Activated naive CD8-positive, alpha-beta T cell treated with anti-CD3 and anti-CD28 coated beads for 36 hours (primary cell): ENCODE measurements at regions not wholly inside any gene's neighbourhood (a gene's known extent, or its start where the extent isn't known, plus 50 kb on each side); places are given as distances from the start of the nearest gene placed in this dataset.

Experiments used
- DNase-seq: peaks from one replicate; pipeline ENCODE4 v3.0.0; 2021
- H3K27ac Mint-ChIP-seq: one replicate; pipeline ENCODE4 v1.8.0; 2022; ENCODE audit warnings: mild to moderate bottlenecking, moderate library complexity, mixed read lengths
- H3K27me3 Mint-ChIP-seq: one replicate; pipeline ENCODE4 v1.8.0; 2022; ENCODE audit warnings: mild to moderate bottlenecking, mixed read lengths
- H3K36me3 Mint-ChIP-seq: one replicate; pipeline ENCODE4 v1.8.0; 2021; ENCODE audit warnings: mild to moderate bottlenecking, mixed read lengths
- H3K4me1 Mint-ChIP-seq: one replicate; pipeline ENCODE4 v1.8.0; 2021; ENCODE audit warnings: mixed read lengths
- H3K4me3 Mint-ChIP-seq: one replicate; pipeline ENCODE4 v1.8.0; 2022; ENCODE audit warnings: mild to moderate bottlenecking, moderate library complexity, mixed read lengths
- H3K9me3 Mint-ChIP-seq: one replicate; pipeline ENCODE4 v1.8.0; 2022; ENCODE audit warnings: mixed read lengths

DNA sequence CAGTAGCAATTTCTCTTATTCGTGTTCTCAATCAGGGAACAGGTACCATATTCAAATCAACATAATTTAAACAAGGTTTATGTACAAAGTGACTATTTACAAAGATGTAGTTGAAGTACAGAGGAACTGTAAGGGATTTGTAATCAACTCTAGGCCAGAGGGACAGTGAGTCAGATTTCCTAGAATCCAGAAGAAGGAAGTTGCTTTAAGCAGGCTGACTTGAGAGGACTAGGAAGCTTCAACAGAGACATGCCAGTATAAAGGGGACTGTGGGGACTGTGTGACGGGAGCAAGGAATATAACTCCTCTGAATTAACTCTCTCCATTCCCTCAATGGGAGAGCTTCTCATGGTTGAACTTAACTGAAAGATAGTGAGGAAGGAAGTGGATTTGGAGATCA lies 427.4 kb upstream of the JAG1 start:
- Mint-ChIP-seq H3K27ac (no peak overlapping the region), H3K4me3 (no peak overlapping the region), H3K4me1 (no peaks in the 10 kb centered on the region), H3K9me3 (peaks cover 5% of the 10 kb centered on the region), H3K27me3 (no peaks in the 10 kb centered on the region), H3K36me3 (no peaks in the 10 kb centered on the region)
- DNase-seq, result no peak

DNA sequence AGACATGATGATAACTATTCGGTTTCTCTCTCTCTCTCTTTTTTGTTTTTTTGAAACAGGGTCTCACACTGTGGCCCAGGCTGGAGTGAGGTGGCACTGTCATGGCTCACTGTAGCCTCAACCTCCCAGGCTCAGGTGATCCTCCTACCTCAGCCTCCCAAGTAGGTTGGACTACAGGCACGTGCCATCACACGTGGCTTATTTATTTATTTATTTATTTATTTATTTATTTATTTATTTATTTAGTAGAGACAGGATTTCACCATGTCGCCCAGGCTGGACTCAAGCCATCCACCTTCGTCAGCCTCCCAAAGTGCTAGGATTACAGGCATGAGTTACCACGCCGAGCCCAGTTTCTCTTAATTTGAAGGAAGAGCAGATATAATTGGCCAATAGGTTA lies 427.9 kb upstream of the JAG1 start:
- DNase-seq, result no peak
- no peaks in the 10 kb centered on the region for H3K4me1 Mint-ChIP-seq
- no peak overlapping the region for H3K4me3 Mint-ChIP-seq
- no peaks in the 10 kb centered on the region for H3K36me3 Mint-ChIP-seq
- H3K27me3 Mint-ChIP-seq, result no peaks in the 10 kb centered on the region
- peaks cover 4% of the 10 kb centered on the region for H3K9me3 Mint-ChIP-seq
- no peak overlapping the region for H3K27ac Mint-ChIP-seq

DNA sequence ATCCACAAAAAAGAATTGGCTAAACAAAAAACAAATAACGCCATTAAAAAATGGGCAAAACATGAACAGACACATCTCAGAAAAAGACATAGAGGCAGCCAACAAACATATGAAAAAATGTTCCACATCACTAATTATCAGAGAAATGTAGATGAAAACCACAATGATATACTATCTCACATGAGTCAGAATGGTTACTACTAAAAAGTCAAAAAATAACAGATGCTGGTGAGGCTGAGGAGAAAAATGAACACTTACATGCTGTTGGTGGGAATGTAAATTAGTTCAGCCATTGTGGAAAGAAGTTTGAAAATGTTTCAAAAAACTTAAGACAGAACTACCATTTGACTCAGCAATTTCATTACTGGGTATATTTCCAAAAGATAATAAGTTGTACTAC lies 430.1 kb upstream of the JAG1 start:
- Mint-ChIP-seq H3K36me3 (no peaks in the 10 kb centered on the region), H3K9me3 (peaks cover 4% of the 10 kb centered on the region), H3K4me3 (no peak overlapping the region), H3K27ac (no peak overlapping the region), H3K4me1 (no peaks in the 10 kb centered on the region), H3K27me3 (no peaks in the 10 kb centered on the region)
- DNase-seq, result no peak

DNA sequence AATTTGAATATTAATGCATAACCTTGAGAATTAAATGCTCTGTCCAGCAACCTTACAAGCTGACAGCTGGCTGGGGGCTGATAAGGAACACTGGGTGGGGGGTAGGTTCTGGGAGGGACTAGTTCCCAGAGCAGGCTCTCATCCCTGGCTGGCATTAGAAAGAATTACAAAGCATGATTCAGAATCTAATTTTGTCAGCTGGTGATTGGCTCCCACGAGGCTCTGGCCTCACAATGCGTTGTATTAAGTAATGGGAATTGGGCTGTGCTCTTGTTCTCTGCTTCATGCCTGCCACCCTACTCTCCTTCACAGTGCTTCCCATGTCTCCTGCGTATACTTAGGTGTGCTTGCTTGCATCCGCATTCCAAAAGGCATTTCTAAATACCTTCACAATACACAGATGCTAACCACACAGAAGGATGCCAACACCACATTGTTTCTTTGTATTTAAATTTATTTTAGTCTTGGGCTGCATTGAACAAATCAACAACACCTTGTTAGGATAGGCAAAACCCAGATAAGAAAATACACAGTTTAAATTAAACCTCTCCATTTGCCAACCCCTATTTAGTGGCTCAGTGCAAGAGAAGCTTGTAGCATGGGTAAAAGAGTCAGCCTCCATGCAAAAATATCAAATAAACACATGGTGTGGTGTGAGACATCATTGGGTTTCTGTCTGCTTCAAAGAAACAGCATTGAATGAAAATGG lies 434.5 kb upstream of the JAG1 start:
- no peak overlapping the region for H3K27ac Mint-ChIP-seq
- H3K27me3 Mint-ChIP-seq, result no peaks in the 10 kb centered on the region
- no peak overlapping the region for H3K4me3 Mint-ChIP-seq
- peaks cover under 1% of the 10 kb centered on the region for H3K9me3 Mint-ChIP-seq
- no peak for DNase-seq
- H3K36me3 Mint-ChIP-seq, result no peaks in the 10 kb centered on the region
- H3K4me1 Mint-ChIP-seq, result no peaks in the 10 kb centered on the region

DNA sequence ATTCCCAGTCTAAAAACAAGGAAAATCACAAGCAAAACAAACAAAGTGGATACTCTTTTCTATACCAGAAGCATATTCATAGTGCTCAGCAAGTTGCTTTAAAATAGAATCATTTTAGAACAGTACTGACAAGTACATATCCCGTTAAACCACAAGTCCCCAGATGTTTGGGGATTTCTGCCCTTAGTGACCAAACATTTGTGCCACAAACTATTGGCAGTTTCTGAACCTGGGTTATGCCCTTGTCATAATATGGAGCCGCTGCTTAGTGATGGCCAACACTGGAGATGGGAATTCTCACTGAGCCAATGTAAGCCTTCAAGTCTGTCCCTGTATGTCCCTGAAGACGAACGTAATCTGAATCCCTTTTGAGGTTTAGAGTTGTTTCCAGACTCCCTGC lies 436.7 kb upstream of the JAG1 start:
- Mint-ChIP-seq H3K9me3 (no peaks in the 10 kb centered on the region), H3K4me3 (no peak overlapping the region), H3K27me3 (no peaks in the 10 kb centered on the region), H3K27ac (no peak overlapping the region), H3K4me1 (no peaks in the 10 kb centered on the region), H3K36me3 (no peaks in the 10 kb centered on the region)
- no peak for DNase-seq

DNA sequence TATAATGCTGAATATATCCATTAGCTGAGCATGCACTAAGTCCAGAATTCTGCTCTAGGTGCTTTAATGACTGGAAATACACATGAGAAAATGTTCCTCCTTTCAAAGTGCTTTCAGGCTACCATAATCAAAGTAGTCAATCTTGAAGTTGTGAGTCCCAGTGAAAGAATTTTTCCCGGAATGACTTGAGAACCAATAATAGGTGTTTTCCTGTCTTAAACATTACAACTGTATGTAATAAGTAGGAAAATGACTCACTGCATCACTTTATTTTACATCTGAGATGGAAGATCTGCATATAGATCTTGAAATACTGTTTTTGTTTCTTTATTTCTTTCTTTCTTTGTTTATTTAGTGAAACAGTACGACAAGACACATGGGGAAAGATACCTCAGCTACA lies 437.4 kb upstream of the JAG1 start:
- no peaks in the 10 kb centered on the region for H3K36me3 Mint-ChIP-seq
- DNase-seq, result no peak
- H3K27me3 Mint-ChIP-seq, result no peaks in the 10 kb centered on the region
- H3K4me1 Mint-ChIP-seq, result no peaks in the 10 kb centered on the region
- H3K27ac Mint-ChIP-seq, result no peak overlapping the region
- H3K9me3 Mint-ChIP-seq, result no peaks in the 10 kb centered on the region
- H3K4me3 Mint-ChIP-seq, result no peak overlapping the region

DNA sequence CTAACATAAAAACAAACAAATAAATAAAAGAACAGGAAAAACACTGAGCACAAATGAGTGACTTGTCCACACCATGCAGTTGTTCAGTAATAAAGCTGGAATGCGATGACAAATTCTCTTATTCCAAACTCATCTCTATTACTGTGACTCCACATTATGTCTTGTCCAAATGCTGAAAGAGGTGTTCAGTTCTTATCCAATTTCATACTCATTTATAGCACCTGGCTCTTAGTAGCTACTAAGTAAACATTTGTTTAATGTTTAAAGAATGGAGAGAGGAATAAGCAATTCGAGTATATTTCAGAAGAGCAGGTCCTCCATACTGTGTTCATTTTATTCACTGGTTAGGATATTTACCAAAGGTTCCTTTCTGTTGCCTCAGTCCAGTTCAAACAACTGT lies 439.0 kb upstream of the JAG1 start:
- Mint-ChIP-seq H3K9me3 (no peaks in the 10 kb centered on the region), H3K4me1 (no peaks in the 10 kb centered on the region), H3K27me3 (no peaks in the 10 kb centered on the region), H3K36me3 (no peaks in the 10 kb centered on the region), H3K4me3 (no peak overlapping the region), H3K27ac (no peak overlapping the region)
- no peak for DNase-seq

DNA sequence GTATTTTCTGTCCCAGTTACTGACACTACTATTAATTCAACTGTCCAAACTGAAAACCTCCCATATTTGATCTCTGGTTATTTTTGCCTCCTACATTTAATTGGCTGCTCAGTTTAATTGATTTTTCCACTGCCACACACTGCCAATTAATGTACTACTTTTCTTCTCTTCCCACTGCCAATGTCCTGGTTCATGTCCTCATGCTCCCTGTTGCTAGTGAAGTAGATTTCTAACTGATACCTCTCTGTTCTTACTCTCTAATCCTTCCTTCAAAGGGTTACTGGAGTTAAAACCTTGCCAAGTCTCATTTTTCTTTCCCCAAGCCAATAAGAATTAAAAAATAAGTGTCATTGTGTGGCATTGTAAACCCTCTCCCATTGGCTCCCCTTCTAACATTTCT lies 440.6 kb upstream of the JAG1 start:
- no peaks in the 10 kb centered on the region for H3K4me1 Mint-ChIP-seq
- no peaks in the 10 kb centered on the region for H3K36me3 Mint-ChIP-seq
- no peak for DNase-seq
- no peak overlapping the region for H3K4me3 Mint-ChIP-seq
- no peaks in the 10 kb centered on the region for H3K27me3 Mint-ChIP-seq
- no peaks in the 10 kb centered on the region for H3K9me3 Mint-ChIP-seq
- no peak overlapping the region for H3K27ac Mint-ChIP-seq

DNA sequence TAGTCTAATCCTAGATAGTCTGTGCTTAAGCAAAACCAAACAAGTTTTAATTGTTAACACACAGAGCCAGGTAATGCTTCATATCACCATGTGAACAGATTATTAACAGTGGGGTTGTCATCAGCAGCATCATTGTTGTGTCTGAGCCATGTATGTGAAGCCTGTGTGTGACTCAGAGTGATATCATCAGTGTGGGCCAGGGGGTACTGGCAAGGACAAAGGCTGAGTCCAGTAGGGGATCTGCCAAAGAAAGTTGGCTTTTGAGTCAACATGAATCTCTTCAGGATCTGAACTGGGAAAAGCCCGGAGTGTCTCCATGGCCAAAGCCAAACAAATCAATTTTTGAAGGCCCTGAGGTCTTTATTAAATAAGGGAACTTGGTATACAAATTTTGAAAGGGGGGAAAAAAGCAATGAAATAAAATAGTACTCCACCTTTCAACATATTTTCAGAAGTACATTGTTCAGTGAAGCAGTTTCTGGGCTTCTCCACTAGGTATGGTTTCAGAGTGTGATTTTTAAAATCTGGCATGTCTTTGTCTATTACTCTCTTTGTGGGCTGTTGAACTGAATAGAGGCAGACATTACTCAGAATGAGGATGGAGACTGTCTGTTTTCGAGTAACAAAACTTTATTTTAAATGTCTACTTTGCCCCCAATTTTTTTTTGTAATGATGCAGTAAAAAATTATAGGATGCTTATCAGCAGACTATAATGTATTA lies 444.2 kb upstream of the JAG1 start:
- no peaks in the 10 kb centered on the region for H3K4me1 Mint-ChIP-seq
- no peak overlapping the region for H3K4me3 Mint-ChIP-seq
- no peaks in the 10 kb centered on the region for H3K36me3 Mint-ChIP-seq
- no peak overlapping the region for H3K27ac Mint-ChIP-seq
- H3K27me3 Mint-ChIP-seq, result no peaks in the 10 kb centered on the region
- DNase-seq, result no peak
- H3K9me3 Mint-ChIP-seq, result no peaks in the 10 kb centered on the region

DNA sequence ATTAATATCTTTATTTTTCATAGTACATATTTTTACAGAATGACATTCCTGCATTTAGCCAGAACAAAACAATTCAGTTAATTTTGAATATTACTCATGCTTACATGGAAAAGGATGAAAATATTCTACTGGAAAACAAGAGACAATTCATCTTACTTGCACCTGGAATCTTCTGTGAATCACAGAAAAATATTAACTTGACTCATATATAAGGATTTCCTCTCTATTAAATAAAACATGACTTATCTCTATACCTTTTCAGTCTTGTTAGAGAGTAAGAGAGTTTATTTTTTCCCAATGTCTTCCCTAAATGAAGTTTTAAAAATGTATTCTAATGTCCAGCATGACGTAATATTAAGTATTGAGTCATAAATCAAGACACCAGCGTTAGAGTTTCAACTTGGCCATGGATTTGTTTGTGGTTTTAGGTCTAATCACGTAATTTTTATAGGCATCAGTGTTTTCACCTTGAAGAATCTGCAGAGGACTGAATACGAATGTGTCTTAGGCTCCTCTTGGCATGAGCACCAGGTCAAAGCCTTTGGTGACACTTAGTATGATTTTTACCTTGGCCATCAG lies 445.1 kb upstream of the JAG1 start:
- DNase-seq, result no peak
- Mint-ChIP-seq H3K27me3 (no peaks in the 10 kb centered on the region), H3K27ac (no peak overlapping the region), H3K4me3 (no peak overlapping the region), H3K9me3 (peaks cover 2% of the 10 kb centered on the region), H3K4me1 (no peaks in the 10 kb centered on the region), H3K36me3 (no peaks in the 10 kb centered on the region)

DNA sequence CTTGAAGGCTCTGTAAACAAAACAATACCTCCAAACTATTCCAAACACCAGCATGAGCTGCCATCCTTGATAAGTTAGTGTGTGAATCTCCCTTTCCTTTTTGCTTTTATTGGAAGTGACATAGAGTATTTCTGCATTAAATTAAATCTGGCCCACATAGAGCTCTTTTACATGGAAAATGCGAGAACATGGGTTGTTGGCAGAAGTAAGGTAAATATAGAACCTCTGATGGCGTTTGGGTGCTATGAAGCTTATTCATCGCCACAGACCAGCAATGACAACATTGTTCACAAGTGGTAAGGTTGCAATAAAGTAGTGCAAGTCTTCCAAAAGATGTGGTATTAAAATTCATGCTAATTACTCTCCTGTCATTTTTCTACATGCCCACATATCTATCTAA lies 445.8 kb upstream of the JAG1 start:
- Mint-ChIP-seq H3K4me3 (no peak overlapping the region), H3K36me3 (no peaks in the 10 kb centered on the region), H3K4me1 (no peaks in the 10 kb centered on the region), H3K27ac (no peak overlapping the region), H3K27me3 (no peaks in the 10 kb centered on the region), H3K9me3 (peaks cover 2% of the 10 kb centered on the region)
- no peak for DNase-seq

DNA sequence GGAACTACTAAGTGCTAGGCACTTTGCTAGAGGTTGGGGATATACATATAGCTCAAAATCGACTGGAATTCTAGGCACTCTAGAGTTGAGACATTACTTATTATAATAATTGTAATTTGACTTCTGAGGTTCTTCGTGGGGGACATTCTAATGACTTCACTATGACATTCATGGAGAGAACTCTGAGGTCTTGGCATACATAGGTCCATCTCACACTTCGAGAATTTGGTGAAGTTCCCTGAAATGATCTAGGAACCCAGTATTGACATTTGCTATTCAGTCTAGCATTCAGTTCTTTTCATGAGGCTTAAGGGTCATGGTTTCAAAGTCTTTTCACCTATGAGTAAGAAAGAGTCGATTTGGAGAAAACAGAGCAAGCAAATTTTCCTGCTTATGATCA lies 446.6 kb upstream of the JAG1 start:
- no peak for DNase-seq
- Mint-ChIP-seq H3K4me1 (no peaks in the 10 kb centered on the region), H3K27ac (no peak overlapping the region), H3K4me3 (no peak overlapping the region), H3K36me3 (no peaks in the 10 kb centered on the region), H3K27me3 (no peaks in the 10 kb centered on the region), H3K9me3 (peaks cover 2% of the 10 kb centered on the region)

DNA sequence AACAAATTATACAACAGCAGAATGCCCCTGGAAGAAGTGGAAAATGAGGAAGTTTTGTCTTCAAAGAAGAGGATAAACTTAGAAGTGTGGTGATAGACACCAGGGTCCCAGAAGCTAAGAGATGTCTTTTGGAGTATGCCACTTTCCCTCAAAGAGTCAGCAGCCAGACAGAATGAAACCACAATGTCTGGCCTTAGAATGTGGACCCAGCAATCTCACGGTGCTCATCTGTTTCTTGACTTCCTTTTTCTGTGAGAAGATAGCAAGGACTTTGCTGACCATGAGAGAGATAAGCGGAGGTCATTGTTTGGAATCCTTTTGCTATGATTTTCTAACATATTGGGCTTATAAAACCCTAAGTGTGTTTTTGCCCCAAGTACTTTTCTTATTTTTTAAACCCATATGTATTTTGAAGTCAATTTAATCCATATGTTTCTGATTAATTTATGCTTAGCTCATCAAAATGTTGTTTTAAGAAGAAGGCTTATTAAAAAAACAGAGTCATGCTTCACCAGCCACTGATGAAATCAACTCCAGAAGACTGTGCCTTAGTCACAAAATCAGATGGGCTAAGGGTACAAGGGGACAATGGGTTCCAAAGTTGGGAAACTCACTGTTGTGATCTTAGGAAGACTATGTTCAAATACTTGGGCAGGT lies 451.2 kb upstream of the JAG1 start:
- H3K4me1 Mint-ChIP-seq, result no peaks in the 10 kb centered on the region

DNA sequence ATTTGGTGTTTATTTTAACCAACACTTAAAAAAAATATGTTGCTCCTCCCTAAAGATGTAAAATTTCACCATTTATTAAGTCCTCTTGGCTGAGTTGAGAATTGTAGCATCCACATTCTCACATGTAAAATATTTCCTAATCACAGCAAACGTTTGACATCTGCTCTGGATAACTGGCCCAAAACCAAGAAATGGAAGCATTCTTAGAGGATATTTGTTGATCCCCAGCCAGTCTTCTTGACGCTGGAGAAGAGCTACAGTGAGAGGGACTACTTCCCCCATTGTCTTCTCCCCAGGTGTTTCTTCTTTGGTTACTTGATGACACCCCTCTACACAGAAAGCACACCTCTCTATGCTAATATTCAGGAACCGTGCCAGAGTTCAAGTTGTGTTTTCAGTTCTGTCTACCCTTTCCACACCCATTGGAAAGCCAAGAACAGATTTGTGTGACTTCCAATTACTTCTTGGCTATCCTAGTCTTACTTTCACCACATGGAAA lies 454.5 kb upstream of the JAG1 start:
- H3K4me1 Mint-ChIP-seq, result no peaks in the 10 kb centered on the region
- peaks cover 2% of the 10 kb centered on the region for H3K9me3 Mint-ChIP-seq
- no peak overlapping the region for H3K27ac Mint-ChIP-seq
- H3K27me3 Mint-ChIP-seq, result no peaks in the 10 kb centered on the region
- H3K36me3 Mint-ChIP-seq, result no peaks in the 10 kb centered on the region
- no peak for DNase-seq
- H3K4me3 Mint-ChIP-seq, result no peak overlapping the region

More for the DNA sequence above, 451.2 kb upstream of the JAG1 start:
- Mint-ChIP-seq H3K27ac (no peak overlapping the region), H3K9me3 (peaks cover 2% of the 10 kb centered on the region), H3K27me3 (no peaks in the 10 kb centered on the region), H3K36me3 (no peaks in the 10 kb centered on the region), H3K4me3 (no peak overlapping the region)
- no peak for DNase-seq

DNA sequence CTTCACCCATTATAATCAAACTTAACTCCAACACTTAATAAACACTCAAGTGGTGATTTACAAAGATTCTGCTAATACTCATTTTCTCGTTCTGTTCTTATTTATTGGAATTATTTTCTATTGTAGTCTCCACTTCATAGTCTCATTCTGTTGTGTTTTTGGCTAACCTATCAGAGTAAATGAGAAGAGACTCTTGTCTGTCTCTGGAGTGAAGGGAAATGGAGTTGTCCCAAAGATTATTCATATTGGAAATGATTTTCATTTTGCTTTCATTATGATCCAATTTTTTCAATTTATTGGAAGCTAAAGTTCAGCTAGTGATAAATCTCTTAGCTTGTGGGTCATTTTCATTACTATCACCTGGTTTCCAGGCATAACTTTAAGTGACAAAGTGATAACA lies 454.9 kb upstream of the JAG1 start:
- Mint-ChIP-seq H3K27ac (no peak overlapping the region), H3K4me3 (no peak overlapping the region), H3K4me1 (no peaks in the 10 kb centered on the region), H3K36me3 (no peaks in the 10 kb centered on the region), H3K27me3 (no peaks in the 10 kb centered on the region), H3K9me3 (no peaks in the 10 kb centered on the region)
- DNase-seq, result no peak
